ENCODE measurements at regions not wholly inside any gene's neighbourhood (a gene's known extent, or its start where the extent isn't known, plus 50 kb on each side); places are given as distances from the start of the nearest gene placed in this dataset.

DNA sequence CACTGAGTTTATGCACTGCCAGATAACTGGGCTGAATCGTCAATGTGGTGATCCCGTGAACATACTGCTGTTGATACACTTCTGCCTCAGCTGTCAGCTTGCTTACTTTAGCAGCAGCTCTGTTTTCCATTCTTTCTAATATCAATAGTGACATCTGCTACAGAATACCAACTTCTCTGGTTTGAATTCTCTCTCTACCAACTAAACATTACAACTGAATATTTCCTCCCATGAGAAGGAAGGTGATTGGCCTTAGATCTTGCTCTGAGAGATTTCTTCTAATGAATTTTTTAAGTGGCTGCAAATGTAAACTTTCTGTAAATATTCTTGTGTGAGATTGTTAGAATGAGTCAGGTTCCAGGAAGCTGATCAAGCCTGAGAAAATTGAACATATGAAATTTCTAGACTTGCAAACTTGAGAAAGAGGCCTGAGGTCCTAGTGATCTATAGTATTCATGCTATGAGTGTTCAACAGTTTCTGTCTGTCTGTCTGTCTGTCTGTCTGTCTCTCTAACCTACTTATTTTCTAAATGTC, 205.5 kb upstream of the CDKN2B start:
- TF ChIP-seq CTCF (IDR thresholded peaks at IDR 0.05; ENCODE audit: insufficient read depth, low read depth, low read length) (no peak), EZH2 (IDR thresholded peaks at IDR 0.05; ENCODE audit: insufficient read depth, low read length) (no peak)

Data from astrocyte (in vitro differentiated cells and primary cell).